ENCODE measurements at regions not wholly inside any gene's neighbourhood (a gene's known extent, or its start where the extent isn't known, plus 50 kb on each side); places are given as distances from the start of the nearest gene placed in this dataset.

DNA sequence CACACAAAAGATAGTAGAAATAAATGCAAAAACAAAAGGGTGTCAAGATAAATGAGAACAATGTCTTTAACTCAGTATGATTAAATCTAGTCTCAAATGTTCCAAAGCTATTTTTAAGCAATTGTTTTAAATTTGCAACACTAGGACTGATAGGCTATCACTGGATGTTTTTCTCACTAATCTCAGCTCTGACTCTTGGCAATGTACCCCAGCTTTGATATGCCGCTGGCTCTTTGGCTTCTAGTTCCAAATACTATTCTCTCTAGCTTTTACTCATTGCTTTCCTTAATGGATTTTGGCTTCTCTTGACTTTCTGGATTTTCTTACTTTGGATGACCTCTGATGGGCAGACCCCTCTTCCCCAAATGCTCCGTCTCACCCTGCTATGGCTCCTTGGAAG, 116.0 kb upstream of the SLC35B3 start:
- Histone ChIP-seq H3K36me3 (ENCODE audit: control insufficient read depth in 4 of 4, insufficient read depth in 4 of 4, low read length in 4 of 4) (no peaks in the 10 kb centered on the region), H3K9me3 (ENCODE audit: control insufficient read depth in 4 of 4, insufficient read depth in 3 of 4, low read length in 3 of 4) (no peaks in the 10 kb centered on the region), H3K4me1 (ENCODE audit: control insufficient read depth in 5 of 5, insufficient read depth in 5 of 5, low read length in 5 of 5) (peaks cover 0 to 40% (median 6%) of the 10 kb centered on the region in 5 donors), H3K4me3 (no peak overlapping the region), H3K27me3 (ENCODE audit: control insufficient read depth in 3 of 3, insufficient read depth in 3 of 3, low read length in 2 of 3) (no peaks in the 10 kb centered on the region), H3K9ac (ENCODE audit: insufficient read depth in 1 of 2, low read length in 2 of 2) (no peak overlapping the region), H3K27ac (ENCODE audit: low read depth in 1 of 2, low read length in 1 of 2) (no peak overlapping the region)
- 76 to 81% methylated on average over 2 of the region's 2 CpGs for WGBS, 2 donors
- ATAC-seq (ENCODE audit: insufficient read depth, low FRiP score) (no peak), DNase-seq (peak; percentile 77 to 95 (median 92))
- TF ChIP-seq, protein P1, sequence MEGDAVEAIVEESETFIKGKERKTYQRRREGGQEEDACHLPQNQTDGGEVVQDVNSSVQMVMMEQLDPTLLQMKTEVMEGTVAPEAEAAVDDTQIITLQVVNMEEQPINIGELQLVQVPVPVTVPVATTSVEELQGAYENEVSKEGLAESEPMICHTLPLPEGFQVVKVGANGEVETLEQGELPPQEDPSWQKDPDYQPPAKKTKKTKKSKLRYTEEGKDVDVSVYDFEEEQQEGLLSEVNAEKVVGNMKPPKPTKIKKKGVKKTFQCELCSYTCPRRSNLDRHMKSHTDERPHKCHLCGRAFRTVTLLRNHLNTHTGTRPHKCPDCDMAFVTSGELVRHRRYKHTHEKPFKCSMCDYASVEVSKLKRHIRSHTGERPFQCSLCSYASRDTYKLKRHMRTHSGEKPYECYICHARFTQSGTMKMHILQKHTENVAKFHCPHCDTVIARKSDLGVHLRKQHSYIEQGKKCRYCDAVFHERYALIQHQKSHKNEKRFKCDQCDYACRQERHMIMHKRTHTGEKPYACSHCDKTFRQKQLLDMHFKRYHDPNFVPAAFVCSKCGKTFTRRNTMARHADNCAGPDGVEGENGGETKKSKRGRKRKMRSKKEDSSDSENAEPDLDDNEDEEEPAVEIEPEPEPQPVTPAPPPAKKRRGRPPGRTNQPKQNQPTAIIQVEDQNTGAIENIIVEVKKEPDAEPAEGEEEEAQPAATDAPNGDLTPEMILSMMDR (IDR thresholded peaks at IDR 0.05; ENCODE audit: control extremely low read depth, extremely low read depth): no peak

DNA sequence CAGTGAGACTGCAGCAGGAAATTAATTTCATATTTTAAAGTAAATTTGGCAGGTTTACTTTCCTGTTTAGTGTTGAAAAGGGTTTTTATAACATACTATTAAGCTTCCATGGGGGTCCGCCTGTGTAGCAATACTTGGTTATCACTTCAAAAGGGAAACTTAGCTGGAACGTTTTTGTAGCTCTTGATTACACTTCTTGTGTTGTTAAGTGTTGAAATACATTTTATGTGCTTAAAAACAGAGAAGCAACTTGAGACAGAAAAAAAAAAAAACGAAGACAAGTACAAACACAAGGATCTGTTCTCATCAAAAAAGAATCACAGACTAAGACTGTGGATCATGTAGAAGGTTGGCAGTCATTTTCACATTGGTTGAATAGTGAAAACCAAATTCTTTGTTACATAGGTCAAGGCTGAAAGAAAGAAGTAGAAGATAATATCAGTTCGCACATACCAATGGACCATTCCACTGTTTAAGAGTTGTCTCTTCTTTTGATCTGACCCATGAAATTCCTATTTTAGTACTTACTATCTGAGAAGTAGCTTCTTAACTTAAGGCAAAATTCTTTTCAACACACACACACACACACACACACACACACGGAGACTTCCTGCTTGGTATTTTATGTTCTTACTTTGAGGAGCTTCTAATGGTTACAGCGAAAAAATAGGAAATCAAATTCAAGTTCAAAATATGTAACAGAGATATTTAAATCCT, 113.9 kb upstream of the SLC35B3 start:
- H3K9ac ChIP-seq (ENCODE audit: insufficient read depth in 1 of 2, low read length in 2 of 2): no peak overlapping the region
- no peaks in the 10 kb centered on the region for H3K27me3 ChIP-seq (ENCODE audit: control insufficient read depth in 3 of 3, insufficient read depth in 3 of 3, low read length in 2 of 3)
- DNase-seq: peak; percentile 30 to 94 (median 88)
- ATAC-seq (ENCODE audit: insufficient read depth, low FRiP score): no peak
- peaks cover 0 to 47% (median 6%) of the 10 kb centered on the region in 5 donors for H3K4me1 ChIP-seq (ENCODE audit: control insufficient read depth in 5 of 5, insufficient read depth in 5 of 5, low read length in 5 of 5)
- no peak overlapping the region for H3K27ac ChIP-seq (ENCODE audit: low read depth in 1 of 2, low read length in 1 of 2)
- 45 to 60% methylated on average over 6 of the region's 6 CpGs for WGBS, 2 donors
- no peaks in the 10 kb centered on the region for H3K9me3 ChIP-seq (ENCODE audit: control insufficient read depth in 4 of 4, insufficient read depth in 3 of 4, low read length in 3 of 4)
- TF ChIP-seq, protein P1 (IDR thresholded peaks at IDR 0.05; ENCODE audit: control extremely low read depth, extremely low read depth): no peak
- H3K4me3 ChIP-seq: no peak overlapping the region
- no peaks in the 10 kb centered on the region for H3K36me3 ChIP-seq (ENCODE audit: control insufficient read depth in 4 of 4, insufficient read depth in 4 of 4, low read length in 4 of 4)

DNA sequence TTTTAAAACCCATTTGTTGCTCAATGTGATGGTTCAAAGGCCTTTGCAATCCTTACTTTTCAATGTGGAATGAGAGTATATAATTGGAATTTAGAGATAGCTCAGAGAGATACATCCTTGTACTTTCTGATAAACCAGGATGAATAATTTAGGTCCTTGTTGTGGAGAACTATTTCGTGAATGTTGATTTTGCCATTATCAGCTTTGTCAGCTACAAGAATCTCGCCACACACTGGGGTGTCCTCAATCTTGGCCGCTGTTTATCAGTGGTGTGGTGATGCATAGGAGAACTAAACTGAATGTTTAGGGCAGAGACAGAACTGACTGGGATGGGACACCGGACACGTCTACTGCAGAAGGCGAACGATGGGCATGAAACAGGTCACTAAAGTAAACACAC, 111.2 kb upstream of the SLC35B3 start:
- DNase-seq (no peak), ATAC-seq (ENCODE audit: insufficient read depth, low FRiP score) (no peak)
- H3K27ac ChIP-seq (ENCODE audit: low read depth in 1 of 2, low read length in 1 of 2): no peak overlapping the region
- no peaks in the 10 kb centered on the region for H3K36me3 ChIP-seq (ENCODE audit: control insufficient read depth in 4 of 4, insufficient read depth in 4 of 4, low read length in 4 of 4)
- 82 to 85% methylated on average over 7 of the region's 7 CpGs for WGBS, 2 donors
- H3K27me3 ChIP-seq (ENCODE audit: control insufficient read depth in 3 of 3, insufficient read depth in 3 of 3, low read length in 2 of 3): no peaks in the 10 kb centered on the region
- TF ChIP-seq, protein P1 (IDR thresholded peaks at IDR 0.05; ENCODE audit: control extremely low read depth, extremely low read depth): no peak
- no peak overlapping the region for H3K9ac ChIP-seq (ENCODE audit: insufficient read depth in 1 of 2, low read length in 2 of 2)
- no peak overlapping the region for H3K4me3 ChIP-seq
- H3K4me1 ChIP-seq (ENCODE audit: control insufficient read depth in 5 of 5, insufficient read depth in 5 of 5, low read length in 5 of 5): peaks cover 0 to 44% (median 6%) of the 10 kb centered on the region in 5 donors
- no peaks in the 10 kb centered on the region for H3K9me3 ChIP-seq (ENCODE audit: control insufficient read depth in 4 of 4, insufficient read depth in 3 of 4, low read length in 3 of 4)
